ENCODE measurements at regions not wholly inside any gene's neighbourhood (a gene's known extent, or its start where the extent isn't known, plus 50 kb on each side); places are given as distances from the start of the nearest gene placed in this dataset.

- no peaks in the 10 kb centered on the region for H3K36me3 ChIP-seq (ENCODE audit: low read length)
- no peak overlapping the region for H3K27ac ChIP-seq (ENCODE audit: low read depth, low read length)
- no peaks in the 10 kb centered on the region for H3F3A ChIP-seq (ENCODE audit: insufficient read depth)
- TF ChIP-seq CTCF (IDR thresholded peaks at IDR 0.05; ENCODE audit: insufficient read depth, low read length, poor library complexity, severe bottlenecking) (no peak), EZH2phosphoT487 (conservative IDR thresholded peaks at IDR 0.05; ENCODE audit: low read length) (no peak)
- no peaks in the 10 kb centered on the region for H3K79me2 ChIP-seq (ENCODE audit: insufficient read depth, low read length)
- H3K27me3 ChIP-seq (ENCODE audit: low read length) = no peaks in the 10 kb centered on the region
- H3K9ac ChIP-seq (ENCODE audit: low read length) = no peak overlapping the region
- H2AFZ ChIP-seq (ENCODE audit: low read depth, low read length, severe bottlenecking) = no peak overlapping the region
- no peaks in the 10 kb centered on the region for H3K9me3 ChIP-seq (ENCODE audit: insufficient read depth, low read length)
- H3K4me3 ChIP-seq (ENCODE audit: insufficient read depth, low read length, poor library complexity, severe bottlenecking) = no peak overlapping the region
- no peaks in the 10 kb centered on the region for H4K20me1 ChIP-seq (ENCODE audit: low read depth, low read length)
- H3K4me2 ChIP-seq (ENCODE audit: low read depth, low read length, poor library complexity, severe bottlenecking) = no peak overlapping the region
- no peaks in the 10 kb centered on the region for H3K9me2 ChIP-seq (replicated peaks; ENCODE audit: insufficient read depth, low read length)
Observed at GRCh38 chr13:50484472-50485113, 358.9 kb downstream of the DLEU7 start.

GRCh38 chr13:50485979-50486935 is 357.2 kb downstream of the DLEU7 start:
- no peak overlapping the region for H3K27ac ChIP-seq (ENCODE audit: low read depth, low read length)
- no peaks in the 10 kb centered on the region for H3F3A ChIP-seq (ENCODE audit: insufficient read depth)
- H4K20me1 ChIP-seq (ENCODE audit: low read depth, low read length) = no peaks in the 10 kb centered on the region
- H3K9ac ChIP-seq (ENCODE audit: low read length) = no peak overlapping the region
- no peak overlapping the region for H3K4me2 ChIP-seq (ENCODE audit: low read depth, low read length, poor library complexity, severe bottlenecking)
- H3K79me2 ChIP-seq (ENCODE audit: insufficient read depth, low read length) = no peaks in the 10 kb centered on the region
- H2AFZ ChIP-seq (ENCODE audit: low read depth, low read length, severe bottlenecking) = no peak overlapping the region
- H3K9me2 ChIP-seq (replicated peaks; ENCODE audit: insufficient read depth, low read length) = no peaks in the 10 kb centered on the region
- H3K27me3 ChIP-seq (ENCODE audit: low read length) = no peaks in the 10 kb centered on the region
- H3K4me3 ChIP-seq (ENCODE audit: insufficient read depth, low read length, poor library complexity, severe bottlenecking) = no peak overlapping the region
- no peaks in the 10 kb centered on the region for H3K9me3 ChIP-seq (ENCODE audit: insufficient read depth, low read length)
- no peaks in the 10 kb centered on the region for H3K36me3 ChIP-seq (ENCODE audit: low read length)
- no peak for TF ChIP-seq EZH2phosphoT487 (conservative IDR thresholded peaks at IDR 0.05; ENCODE audit: low read length)
- TF ChIP-seq CTCF (IDR thresholded peaks at IDR 0.05; ENCODE audit: insufficient read depth, low read length, poor library complexity, severe bottlenecking) = no peak

GRCh38 chr13:50493683-50494082 is 349.8 kb downstream of the DLEU7 start:
- Histone ChIP-seq H4K20me1 (ENCODE audit: low read depth, low read length) (no peaks in the 10 kb centered on the region), H3K79me2 (ENCODE audit: insufficient read depth, low read length) (no peaks in the 10 kb centered on the region), H3K27me3 (ENCODE audit: low read length) (no peaks in the 10 kb centered on the region), H3F3A (ENCODE audit: insufficient read depth) (no peaks in the 10 kb centered on the region), H3K9me3 (ENCODE audit: insufficient read depth, low read length) (no peaks in the 10 kb centered on the region), H3K9me2 (replicated peaks; ENCODE audit: insufficient read depth, low read length) (no peaks in the 10 kb centered on the region), H3K9ac (ENCODE audit: low read length) (no peak overlapping the region), H3K4me2 (ENCODE audit: low read depth, low read length, poor library complexity, severe bottlenecking) (no peak overlapping the region), H2AFZ (ENCODE audit: low read depth, low read length, severe bottlenecking) (no peak overlapping the region), H3K36me3 (ENCODE audit: low read length) (no peaks in the 10 kb centered on the region), H3K4me3 (ENCODE audit: insufficient read depth, low read length, poor library complexity, severe bottlenecking) (no peak overlapping the region), H3K27ac (ENCODE audit: low read depth, low read length) (no peak overlapping the region)
- TF ChIP-seq EZH2phosphoT487 (conservative IDR thresholded peaks at IDR 0.05; ENCODE audit: low read length) = no peak
- TF ChIP-seq CTCF (IDR thresholded peaks at IDR 0.05; ENCODE audit: insufficient read depth, low read length, poor library complexity, severe bottlenecking) = no peak

All from SU-DHL-6 (cell line).